ENCODE measurements at regions not wholly inside any gene's neighbourhood (a gene's known extent, or its start where the extent isn't known, plus 50 kb on each side); places are given as distances from the start of the nearest gene placed in this dataset.

GRCh38 chr13:104414181-104414580, 1348.0 kb upstream of the SLC10A2 start:
- Histone ChIP-seq H3K27me3 (ENCODE audit: control insufficient read depth, insufficient read depth, low read length, poor library complexity, severe bottlenecking) (no peaks in the 10 kb centered on the region), H3K9ac (ENCODE audit: extremely low read depth, low read length, poor library complexity, severe bottlenecking) (no peak overlapping the region), H3K36me3 (ENCODE audit: control insufficient read depth, insufficient read depth, low read length) (no peaks in the 10 kb centered on the region), H3K9me3 (ENCODE audit: control insufficient read depth, low read length) (no peaks in the 10 kb centered on the region), H3K4me1 (ENCODE audit: control insufficient read depth, insufficient read depth, low read length) (no peaks in the 10 kb centered on the region), H3K27ac (ENCODE audit: low read depth, low read length) (no peak overlapping the region), H3K4me3 (ENCODE audit: low read length) (no peak overlapping the region)
- H3K27ac Mint-ChIP-seq = no peak overlapping the region
- H3K9me3 Mint-ChIP-seq = no peaks in the 10 kb centered on the region
- peaks cover 10% of the 10 kb centered on the region for H3K4me1 Mint-ChIP-seq
- no peak for DNase-seq
- H3K36me3 Mint-ChIP-seq (ENCODE audit: low read depth) = no peaks in the 10 kb centered on the region
- H3K4me3 Mint-ChIP-seq = no peak overlapping the region
- 94% methylated on average over 2 of the region's 2 CpGs for WGBS, 2 experiments (ENCODE audit: insufficient coverage in 1 of 2, insufficient read length in 1 of 2)
- H3K27me3 Mint-ChIP-seq (ENCODE audit: insufficient read depth) = no peaks in the 10 kb centered on the region
- TF ChIP-seq, protein P1, sequence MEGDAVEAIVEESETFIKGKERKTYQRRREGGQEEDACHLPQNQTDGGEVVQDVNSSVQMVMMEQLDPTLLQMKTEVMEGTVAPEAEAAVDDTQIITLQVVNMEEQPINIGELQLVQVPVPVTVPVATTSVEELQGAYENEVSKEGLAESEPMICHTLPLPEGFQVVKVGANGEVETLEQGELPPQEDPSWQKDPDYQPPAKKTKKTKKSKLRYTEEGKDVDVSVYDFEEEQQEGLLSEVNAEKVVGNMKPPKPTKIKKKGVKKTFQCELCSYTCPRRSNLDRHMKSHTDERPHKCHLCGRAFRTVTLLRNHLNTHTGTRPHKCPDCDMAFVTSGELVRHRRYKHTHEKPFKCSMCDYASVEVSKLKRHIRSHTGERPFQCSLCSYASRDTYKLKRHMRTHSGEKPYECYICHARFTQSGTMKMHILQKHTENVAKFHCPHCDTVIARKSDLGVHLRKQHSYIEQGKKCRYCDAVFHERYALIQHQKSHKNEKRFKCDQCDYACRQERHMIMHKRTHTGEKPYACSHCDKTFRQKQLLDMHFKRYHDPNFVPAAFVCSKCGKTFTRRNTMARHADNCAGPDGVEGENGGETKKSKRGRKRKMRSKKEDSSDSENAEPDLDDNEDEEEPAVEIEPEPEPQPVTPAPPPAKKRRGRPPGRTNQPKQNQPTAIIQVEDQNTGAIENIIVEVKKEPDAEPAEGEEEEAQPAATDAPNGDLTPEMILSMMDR (conservative IDR thresholded peaks at IDR 0.05) = no peak

DNA sequence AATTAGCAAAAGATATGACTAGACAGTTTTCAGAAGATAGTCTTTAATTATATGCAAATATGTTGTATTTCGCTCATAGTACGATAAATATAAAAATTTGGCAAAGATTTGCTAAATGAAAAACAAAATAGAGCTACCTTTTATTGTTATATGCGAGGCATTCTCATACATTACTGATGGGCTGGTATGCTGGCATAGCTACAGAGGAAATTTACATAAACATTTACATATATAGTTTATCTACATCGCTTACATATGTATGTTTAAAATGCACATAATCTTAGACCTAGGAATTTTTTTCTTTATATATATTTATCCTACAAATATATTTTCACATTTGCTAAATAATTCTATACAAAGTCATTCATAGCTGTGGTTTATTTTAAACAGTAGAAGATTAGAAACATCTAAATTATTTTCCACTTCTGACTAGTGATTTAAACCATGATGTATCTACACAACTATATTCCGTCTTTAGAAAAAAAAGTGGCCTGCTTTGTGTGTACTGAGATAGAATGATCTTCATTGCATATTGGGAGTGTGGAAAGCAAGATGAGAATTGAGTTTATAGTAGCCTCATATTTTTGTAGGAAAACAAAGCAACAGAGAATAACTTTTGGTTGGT, 1345.0 kb upstream of the SLC10A2 start:
- Histone ChIP-seq H3K4me3 (ENCODE audit: low read length) (no peak overlapping the region), H3K9me3 (ENCODE audit: control insufficient read depth, low read length) (no peaks in the 10 kb centered on the region), H3K27me3 (ENCODE audit: control insufficient read depth, insufficient read depth, low read length, poor library complexity, severe bottlenecking) (no peaks in the 10 kb centered on the region), H3K9ac (ENCODE audit: extremely low read depth, low read length, poor library complexity, severe bottlenecking) (no peak overlapping the region), H3K36me3 (ENCODE audit: control insufficient read depth, insufficient read depth, low read length) (no peaks in the 10 kb centered on the region), H3K4me1 (ENCODE audit: control insufficient read depth, insufficient read depth, low read length) (no peaks in the 10 kb centered on the region), H3K27ac (ENCODE audit: low read depth, low read length) (no peak overlapping the region)
- 100% methylated on average over 1 to 4 of the region's 5 CpGs for WGBS, 2 experiments (ENCODE audit: insufficient coverage in 1 of 2, insufficient read length in 1 of 2)
- no peaks in the 10 kb centered on the region for H3K27me3 Mint-ChIP-seq (ENCODE audit: insufficient read depth)
- no peaks in the 10 kb centered on the region for H3K9me3 Mint-ChIP-seq
- H3K36me3 Mint-ChIP-seq (ENCODE audit: low read depth) = no peaks in the 10 kb centered on the region
- no peak for DNase-seq
- peaks cover 20% of the 10 kb centered on the region for H3K4me1 Mint-ChIP-seq
- H3K27ac Mint-ChIP-seq = peak overlapping the region; percentile 9
- no peak overlapping the region for H3K4me3 Mint-ChIP-seq
- TF ChIP-seq, protein P1 (conservative IDR thresholded peaks at IDR 0.05) = no peak

DNA sequence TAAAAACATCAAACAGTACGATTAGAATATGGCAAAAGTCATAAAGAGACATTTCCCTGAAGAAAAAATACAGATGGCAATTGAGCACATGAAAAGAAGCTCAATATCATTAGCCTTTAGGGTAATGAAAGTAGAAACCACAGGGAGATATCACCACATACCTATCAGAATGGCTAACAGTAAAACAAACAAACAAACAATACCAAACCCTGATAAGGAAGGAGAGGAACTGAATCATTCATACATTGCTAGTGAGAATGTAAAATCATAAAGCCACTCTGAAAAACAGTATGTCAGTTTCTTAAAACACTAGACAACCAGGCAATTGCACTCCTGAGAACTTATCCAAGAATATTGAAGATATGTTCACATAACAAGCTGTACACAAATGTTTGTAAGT, 1342.5 kb upstream of the SLC10A2 start:
- Mint-ChIP-seq H3K4me3 (no peak overlapping the region), H3K27me3 (ENCODE audit: insufficient read depth) (no peaks in the 10 kb centered on the region)

More for the DNA sequence above, 1342.5 kb upstream of the SLC10A2 start:
- Histone ChIP-seq H3K4me1 (ENCODE audit: control insufficient read depth, insufficient read depth, low read length) (no peaks in the 10 kb centered on the region), H3K4me3 (ENCODE audit: low read length) (no peak overlapping the region), H3K36me3 (ENCODE audit: control insufficient read depth, insufficient read depth, low read length) (no peaks in the 10 kb centered on the region), H3K27ac (ENCODE audit: low read depth, low read length) (no peak overlapping the region), H3K9me3 (ENCODE audit: control insufficient read depth, low read length) (no peaks in the 10 kb centered on the region), H3K9ac (ENCODE audit: extremely low read depth, low read length, poor library complexity, severe bottlenecking) (no peak overlapping the region), H3K27me3 (ENCODE audit: control insufficient read depth, insufficient read depth, low read length, poor library complexity, severe bottlenecking) (no peaks in the 10 kb centered on the region)
- Mint-ChIP-seq H3K4me1 (peaks cover 10% of the 10 kb centered on the region), H3K27ac (peak overlapping the region; percentile 36), H3K9me3 (no peaks in the 10 kb centered on the region), H3K36me3 (ENCODE audit: low read depth) (no peaks in the 10 kb centered on the region)
- no peak for DNase-seq
- WGBS, 2 experiments (ENCODE audit: insufficient coverage in 1 of 2, insufficient read length in 1 of 2) = 100% methylated on average over 1 of the region's 1 CpG; no CpG with 5 or more reads in 1 of the 2 experiments
- TF ChIP-seq, protein P1 (conservative IDR thresholded peaks at IDR 0.05) = no peak

All from endodermal cell (in vitro differentiated cells).